ENCODE measurements at regions not wholly inside any gene's neighbourhood (a gene's known extent, or its start where the extent isn't known, plus 50 kb on each side); places are given as distances from the start of the nearest gene placed in this dataset.

DNA sequence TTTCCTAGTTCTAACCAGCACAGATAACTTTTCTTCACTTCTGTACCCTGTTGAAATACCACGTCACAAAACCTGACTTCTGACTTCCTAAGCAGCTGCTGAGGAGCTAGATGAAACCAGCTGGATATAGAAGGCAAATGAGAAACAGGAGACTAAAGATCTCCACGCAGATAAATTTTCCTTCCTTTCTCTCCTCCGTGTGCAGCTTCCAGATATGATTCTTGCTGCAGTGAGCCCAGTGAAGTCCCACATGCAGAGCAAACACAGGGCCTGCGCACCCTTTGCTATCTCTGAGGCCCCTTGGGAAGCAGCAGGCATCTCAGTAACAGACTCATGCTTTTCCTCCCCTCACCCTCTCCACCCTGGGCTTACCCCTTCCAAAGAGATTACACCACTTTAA is 1638.3 kb downstream of the MAT2B start:
- TF ChIP-seq CTCF (IDR thresholded peaks at IDR 0.05; ENCODE audit: low read length): no peak
- no peak for TF ChIP-seq EZH2 (IDR thresholded peaks at IDR 0.05; ENCODE audit: borderline replicate concordance, low read length)
